Mesothelial cell of epicardium (in vitro differentiated cells): ENCODE measurements at regions not wholly inside any gene's neighbourhood (a gene's known extent, or its start where the extent isn't known, plus 50 kb on each side); places are given as distances from the start of the nearest gene placed in this dataset.

Experiments
- DNase-seq, 2 experiments: peaks; one replicate each; pipeline ENCODE4 v3.0.0; 2021; ENCODE audit warnings: low spot score in 2 of 2; ENCODE audit not compliant: unreplicated experiment in 2 of 2
- H3K27ac Mint-ChIP-seq: 2 replicates; pipeline ENCODE4 v1.8.0; 2021; ENCODE audit warnings: mixed read lengths
- H3K27me3 Mint-ChIP-seq: 2 replicates; pipeline ENCODE4 v1.8.0; 2021; ENCODE audit warnings: low read depth, mixed read lengths
- H3K36me3 Mint-ChIP-seq: 2 replicates; pipeline ENCODE4 v1.8.0; 2021; ENCODE audit warnings: mixed read lengths
- H3K4me1 Mint-ChIP-seq: 2 replicates; pipeline ENCODE4 v1.8.0; 2021; ENCODE audit warnings: mixed read lengths
- H3K4me3 Mint-ChIP-seq: 2 replicates; pipeline ENCODE4 v1.8.0; 2021; ENCODE audit warnings: mild to moderate bottlenecking, moderate library complexity, mixed read lengths
- H3K9me3 Mint-ChIP-seq: 2 replicates; pipeline ENCODE4 v1.8.0; 2021; ENCODE audit warnings: mixed read lengths
- CTCF ChIP-seq: fragments of 200-600 bp; sonication (generic); IDR thresholded peaks from one replicate; pipeline ENCODE4 v1.5.0; 2021; ENCODE audit warnings: antibody characterized with exemption; ENCODE audit not compliant: unreplicated experiment

GRCh38 chr3:25009665-25010064 is 418.4 kb upstream of the RARB start:
- H3K9me3 Mint-ChIP-seq = no peaks in the 10 kb centered on the region
- TF ChIP-seq CTCF = no peak
- no peak overlapping the region for H3K4me3 Mint-ChIP-seq
- H3K27ac Mint-ChIP-seq = peak overlapping the region; percentile 68
- H3K4me1 Mint-ChIP-seq = peaks cover 46% of the 10 kb centered on the region
- no peaks in the 10 kb centered on the region for H3K27me3 Mint-ChIP-seq
- H3K36me3 Mint-ChIP-seq = no peaks in the 10 kb centered on the region
- DNase-seq = no peak

GRCh38 chr3:25015599-25015998 is 412.5 kb upstream of the RARB start:
- H3K27me3 Mint-ChIP-seq = no peaks in the 10 kb centered on the region
- no peaks in the 10 kb centered on the region for H3K36me3 Mint-ChIP-seq
- peaks cover 21% of the 10 kb centered on the region for H3K4me1 Mint-ChIP-seq
- no peak for TF ChIP-seq CTCF
- H3K9me3 Mint-ChIP-seq = no peaks in the 10 kb centered on the region
- H3K27ac Mint-ChIP-seq = no peak overlapping the region
- DNase-seq = no peak
- no peak overlapping the region for H3K4me3 Mint-ChIP-seq

GRCh38 chr3:25018909-25019308 is 409.2 kb upstream of the RARB start:
- Mint-ChIP-seq H3K4me3 (no peak overlapping the region), H3K27me3 (no peaks in the 10 kb centered on the region), H3K9me3 (no peaks in the 10 kb centered on the region), H3K27ac (no peak overlapping the region), H3K36me3 (no peaks in the 10 kb centered on the region), H3K4me1 (peaks cover 8% of the 10 kb centered on the region)
- DNase-seq = no peak
- no peak for TF ChIP-seq CTCF

- TF ChIP-seq CTCF = no peak
- peaks cover 3% of the 10 kb centered on the region for H3K4me1 Mint-ChIP-seq
- no peak overlapping the region for H3K4me3 Mint-ChIP-seq
- DNase-seq = no peak
- no peak overlapping the region for H3K27ac Mint-ChIP-seq
- H3K9me3 Mint-ChIP-seq = no peaks in the 10 kb centered on the region
- H3K36me3 Mint-ChIP-seq = no peaks in the 10 kb centered on the region
- H3K27me3 Mint-ChIP-seq = no peaks in the 10 kb centered on the region
These were observed 408.6 kb upstream of the RARB start for GRCh38 chr3:25019506-25019905.

GRCh38 chr3:25021816-25022215 is 406.2 kb upstream of the RARB start:
- Mint-ChIP-seq H3K4me3 (no peak overlapping the region), H3K9me3 (no peaks in the 10 kb centered on the region)
- DNase-seq = no peak

More at GRCh38 chr3:25021816-25022215, 406.2 kb upstream of the RARB start:
- Mint-ChIP-seq H3K27me3 (no peaks in the 10 kb centered on the region), H3K36me3 (no peaks in the 10 kb centered on the region), H3K4me1 (peaks cover 5% of the 10 kb centered on the region), H3K27ac (no peak overlapping the region)
- no peak for TF ChIP-seq CTCF
